ENCODE measurements at regions not wholly inside any gene's neighbourhood (a gene's known extent, or its start where the extent isn't known, plus 50 kb on each side); places are given as distances from the start of the nearest gene placed in this dataset.

DNA sequence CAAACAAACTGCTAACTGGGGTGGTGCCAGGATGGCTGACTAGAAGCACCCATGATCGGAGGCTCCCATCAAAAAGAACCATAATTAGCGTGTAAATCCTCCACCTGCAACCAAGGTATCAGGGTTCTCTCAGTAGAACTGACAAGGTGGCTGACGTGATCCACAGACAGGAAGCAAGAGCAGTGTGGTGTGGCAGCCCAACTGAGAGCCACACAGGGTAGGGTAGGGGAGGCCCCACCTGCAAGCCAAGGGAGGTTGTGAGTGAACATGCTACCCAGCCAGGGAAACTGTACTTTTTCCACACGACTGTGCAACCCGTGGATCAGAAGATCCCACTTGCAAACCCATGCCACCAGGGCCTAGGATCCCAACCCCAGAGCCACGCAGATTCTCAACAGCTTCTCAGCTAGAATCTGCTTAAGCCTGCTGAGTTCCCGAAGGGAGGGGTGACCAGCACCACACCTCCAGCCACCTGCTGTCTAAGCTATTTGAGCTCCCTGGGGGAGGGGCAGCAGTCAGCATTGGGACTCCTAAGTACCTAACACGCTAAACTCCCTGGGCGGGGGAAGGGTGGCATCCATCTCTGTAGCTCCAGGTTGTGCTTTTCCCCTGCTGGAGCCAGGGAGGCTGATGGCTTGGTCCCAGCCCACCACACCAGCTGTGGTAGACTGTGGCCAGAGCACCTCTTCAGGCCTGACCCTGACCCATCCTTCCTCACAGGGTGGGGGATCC lies 425.1 kb downstream of the GPM6A start:
- Histone ChIP-seq H3K27ac (no peak overlapping the region), H3K36me3 (no peaks in the 10 kb centered on the region), H3K4me3 (no peak overlapping the region), H3K27me3 (no peaks in the 10 kb centered on the region), H3K9me3 (peaks cover 0 to under 1% (median 0%) of the 10 kb centered on the region in 3 donors), H3K4me1 (no peaks in the 10 kb centered on the region)
- no peak for TF ChIP-seq CTCF (IDR thresholded peaks at IDR 0.05)
- intact Hi-C loops (cut with DNase I; ENCODE audit: low total_unique reads) = no loop called here
- no peak for DNase-seq

DNA sequence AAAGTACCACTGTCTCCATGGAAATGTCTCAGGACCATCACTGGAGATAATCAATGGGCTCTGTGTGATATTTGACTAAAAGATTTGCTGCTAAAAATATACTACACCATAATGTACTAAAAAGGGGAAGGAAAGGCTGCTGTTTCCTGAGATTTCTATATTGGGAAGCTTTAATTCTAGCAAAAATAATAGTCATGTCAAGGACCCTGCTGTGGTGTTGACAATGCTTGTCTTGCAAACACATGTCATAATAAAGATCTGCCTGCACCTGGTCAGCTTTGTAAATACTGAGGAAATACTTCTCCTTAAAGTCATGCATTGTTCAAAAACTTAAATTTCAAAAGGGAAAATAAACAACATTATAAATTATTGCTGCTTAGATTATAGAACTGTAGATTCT lies 417.9 kb downstream of the GPM6A start:
- Histone ChIP-seq H3K27me3 (no peaks in the 10 kb centered on the region), H3K36me3 (no peaks in the 10 kb centered on the region), H3K4me3 (no peak overlapping the region), H3K27ac (no peak overlapping the region), H3K9me3 (peaks cover 0 to 3% (median 0%) of the 10 kb centered on the region in 3 donors), H3K4me1 (no peaks in the 10 kb centered on the region)
- no peak for TF ChIP-seq CTCF (IDR thresholded peaks at IDR 0.05)
- intact Hi-C loops (cut with DNase I; ENCODE audit: low total_unique reads) = no loop called here
- no peak for DNase-seq

DNA sequence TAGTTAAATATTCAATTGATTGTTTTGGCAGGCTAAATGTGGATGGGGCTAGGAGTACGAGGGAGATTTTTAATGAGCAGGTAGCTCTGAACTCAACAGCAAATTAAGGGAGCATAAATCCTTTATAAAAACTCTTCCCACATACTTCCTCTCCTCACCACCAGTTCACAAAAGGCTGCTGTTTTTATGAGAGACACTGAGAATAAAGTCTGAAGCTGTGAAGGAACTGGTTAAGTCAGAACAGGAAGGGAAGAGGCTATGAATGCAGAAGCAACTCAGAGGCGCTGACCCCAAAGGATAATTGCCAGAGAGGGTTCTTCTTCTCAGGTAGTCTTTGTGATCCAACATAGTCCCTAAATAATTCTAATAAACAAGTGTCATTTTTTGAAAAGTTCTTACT lies 406.1 kb downstream of the GPM6A start:
- H3K27ac ChIP-seq = no peak overlapping the region
- peaks cover 0 to 20% (median 0%) of the 10 kb centered on the region in 4 donors for H3K4me1 ChIP-seq
- H3K36me3 ChIP-seq = no peaks in the 10 kb centered on the region
- H3K4me3 ChIP-seq = no peak overlapping the region
- no peaks in the 10 kb centered on the region for H3K27me3 ChIP-seq
- no peak for DNase-seq
- intact Hi-C loops (cut with DNase I; ENCODE audit: low total_unique reads) = no loop called here
- no peaks in the 10 kb centered on the region for H3K9me3 ChIP-seq
- no peak for TF ChIP-seq CTCF (IDR thresholded peaks at IDR 0.05)

DNA sequence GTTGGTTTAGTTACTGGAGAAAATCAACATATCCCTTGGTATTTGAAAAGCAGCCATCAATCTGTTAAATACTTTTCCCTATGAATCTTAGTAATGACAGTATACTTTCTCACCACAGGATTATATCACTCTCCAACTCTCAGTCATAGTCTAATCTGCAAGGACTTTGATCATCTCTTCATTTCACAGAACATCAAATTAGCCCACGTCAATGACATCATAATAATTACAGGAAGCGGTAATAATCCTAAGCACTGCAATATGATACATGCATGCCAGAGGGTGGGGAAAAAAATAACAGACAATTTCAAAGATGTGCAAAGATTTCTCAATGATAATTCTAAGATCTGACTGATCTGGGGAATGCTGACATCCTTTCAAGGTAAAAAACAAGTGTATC lies 404.1 kb downstream of the GPM6A start:
- no peak for TF ChIP-seq CTCF (IDR thresholded peaks at IDR 0.05)
- no peaks in the 10 kb centered on the region for H3K9me3 ChIP-seq
- no peak overlapping the region for H3K27ac ChIP-seq

DNA sequence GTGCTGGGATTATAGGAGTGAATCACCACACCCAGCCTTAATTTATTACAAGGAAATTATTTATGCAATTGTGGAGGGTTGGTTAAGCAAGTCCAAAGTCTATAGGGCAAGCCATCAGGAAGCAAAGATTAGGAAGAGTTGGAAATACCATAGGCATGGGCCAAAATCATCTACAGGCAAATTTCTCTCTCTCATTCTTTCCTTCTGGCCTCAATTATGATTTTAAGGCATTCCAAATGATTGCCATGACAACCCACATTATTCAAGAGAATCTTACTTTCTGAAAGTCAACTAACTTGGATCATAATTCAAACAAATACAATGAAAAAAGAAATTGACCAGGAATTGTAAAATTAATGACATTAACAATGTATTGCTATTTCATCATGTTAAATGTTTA lies 400.8 kb downstream of the GPM6A start:
- DNase-seq = no peak
- no peak overlapping the region for H3K4me3 ChIP-seq
- intact Hi-C loops (cut with DNase I; ENCODE audit: low total_unique reads) = no loop called here
- no peaks in the 10 kb centered on the region for H3K36me3 ChIP-seq
- H3K4me1 ChIP-seq = peaks cover 0 to 18% (median 0%) of the 10 kb centered on the region in 4 donors
- TF ChIP-seq CTCF (IDR thresholded peaks at IDR 0.05) = no peak
- H3K27me3 ChIP-seq = no peaks in the 10 kb centered on the region
- peaks cover 0 to 4% (median under 1%) of the 10 kb centered on the region in 3 donors for H3K9me3 ChIP-seq
- H3K27ac ChIP-seq = no peak overlapping the region

More for the DNA sequence above, 404.1 kb downstream of the GPM6A start:
- Histone ChIP-seq H3K4me3 (no peak overlapping the region), H3K27me3 (no peaks in the 10 kb centered on the region), H3K36me3 (no peaks in the 10 kb centered on the region), H3K4me1 (peaks cover 0 to 34% (median 0%) of the 10 kb centered on the region in 4 donors)
- intact Hi-C loops (cut with DNase I; ENCODE audit: low total_unique reads) = no loop called here
- no peak for DNase-seq
